ENCODE measurements at regions not wholly inside any gene's neighbourhood (a gene's known extent, or its start where the extent isn't known, plus 50 kb on each side); places are given as distances from the start of the nearest gene placed in this dataset.
"Not testable (repeated sequence)": the region's sequence is repeated elsewhere in the genome, so short reads cannot be mapped to it uniquely, and the experiment has no call there.

GRCh38 chr19:34871911-34872310, 54.8 kb upstream of the ZNF30 start:
- not testable (repeated sequence) for ATAC-seq (ENCODE audit: low read depth in 2 of 2); H3K4me3 Mint-ChIP-seq; H3K4me1 Mint-ChIP-seq; DNase-seq; H3K9me3 Mint-ChIP-seq; H3K36me3 Mint-ChIP-seq; H3K27ac Mint-ChIP-seq
- peaks cover 4 to 10% (median 10%) of the 10 kb centered on the region in 3 donors for H3K27me3 Mint-ChIP-seq

- Mint-ChIP-seq H3K27me3 (peaks cover 4 to 10% (median 7%) of the 10 kb centered on the region in 3 donors), H3K4me3 (peak overlapping the region in 1 of 8 donors; percentile 5)
- ATAC-seq (ENCODE audit: low read depth in 2 of 2) = no peak
These were observed 59.1 kb upstream of the ZNF30 start for GRCh38 chr19:34867631-34868030.

GRCh38 chr19:34865225-34865624, 61.5 kb upstream of the ZNF30 start:
- H3K36me3 Mint-ChIP-seq; H3K9me3 Mint-ChIP-seq; H3K4me3 Mint-ChIP-seq; H3K27ac Mint-ChIP-seq; ATAC-seq (ENCODE audit: low read depth in 2 of 2); DNase-seq; H3K4me1 Mint-ChIP-seq: not testable (repeated sequence)
- peaks cover 0 to 10% (median 4%) of the 10 kb centered on the region in 3 donors for H3K27me3 Mint-ChIP-seq

More at GRCh38 chr19:34867631-34868030, 59.1 kb upstream of the ZNF30 start:
- DNase-seq = no peak
- H3K27ac Mint-ChIP-seq = no peak overlapping the region
- H3K9me3 Mint-ChIP-seq = peaks cover 0 to 8% (median 2%) of the 10 kb centered on the region in 7 donors
- H3K4me1 Mint-ChIP-seq = no peaks in the 10 kb centered on the region
- no peaks in the 10 kb centered on the region for H3K36me3 Mint-ChIP-seq

- Mint-ChIP-seq H3K4me1 (peaks cover 11 to 30% (median 22%) of the 10 kb centered on the region in 3 donors), H3K4me3 (peak overlapping the region; percentile 83 to 98 (median 92)), H3K27ac (peak overlapping the region; percentile 53 to 93 (median 90))
- ATAC-seq (ENCODE audit: low read depth in 2 of 2) (peak; percentile 34 to 41), DNase-seq (peak; percentile 25)
- not testable (repeated sequence) for H3K27me3 Mint-ChIP-seq, H3K9me3 Mint-ChIP-seq, H3K36me3 Mint-ChIP-seq
These were observed 66.6 kb upstream of the ZNF30 start for GRCh38 chr19:34859823-34860736.

GRCh38 chr19:34859325-34859724, 67.4 kb upstream of the ZNF30 start:
- not testable (repeated sequence) for H3K36me3 Mint-ChIP-seq; H3K27me3 Mint-ChIP-seq; DNase-seq; H3K9me3 Mint-ChIP-seq; ATAC-seq (ENCODE audit: low read depth in 2 of 2)
- H3K27ac Mint-ChIP-seq = peak overlapping the region in 4 of 6 donors; percentile 53 to 88 (median 74)
- peaks cover 11 to 30% (median 22%) of the 10 kb centered on the region in 3 donors for H3K4me1 Mint-ChIP-seq
- H3K4me3 Mint-ChIP-seq = peak overlapping the region; percentile 83 to 98 (median 92)

- no peak for DNase-seq
- H3K4me1 Mint-ChIP-seq = peaks cover 20 to 45% (median 32%) of the 10 kb centered on the region in 3 donors
- no peak for ATAC-seq (ENCODE audit: low read depth in 2 of 2)
- no peaks in the 10 kb centered on the region for H3K27me3 Mint-ChIP-seq
- H3K9me3 Mint-ChIP-seq = peaks cover 0 to 2% (median 0%) of the 10 kb centered on the region in 7 donors
- no peak overlapping the region for H3K27ac Mint-ChIP-seq
- peaks cover 0 to 7% of the 10 kb centered on the region in 2 donors for H3K36me3 Mint-ChIP-seq
- H3K4me3 Mint-ChIP-seq = peak overlapping the region in 1 of 8 donors; percentile 54
These were observed 70.7 kb upstream of the ZNF30 start for GRCh38 chr19:34856052-34856451.

- DNase-seq = no peak
- H3K4me1 Mint-ChIP-seq = peaks cover 12 to 29% (median 14%) of the 10 kb centered on the region in 3 donors
- peaks cover 2 to 9% of the 10 kb centered on the region in 2 donors for H3K36me3 Mint-ChIP-seq
- H3K27ac Mint-ChIP-seq = no peak overlapping the region
- peaks cover 0 to 2% (median 0%) of the 10 kb centered on the region in 7 donors for H3K9me3 Mint-ChIP-seq
- no peaks in the 10 kb centered on the region for H3K27me3 Mint-ChIP-seq
- ATAC-seq (ENCODE audit: low read depth in 2 of 2) = no peak
- no peak overlapping the region for H3K4me3 Mint-ChIP-seq
These were observed 73.3 kb upstream of the ZNF30 start for GRCh38 chr19:34853369-34853768.

GRCh38 chr19:34852669-34853068, 74.0 kb upstream of the ZNF30 start:
- DNase-seq = no peak
- Mint-ChIP-seq H3K9me3 (peaks cover 0 to 2% (median 0%) of the 10 kb centered on the region in 7 donors), H3K36me3 (peaks cover 1 to 10% of the 10 kb centered on the region in 2 donors), H3K27ac (no peak overlapping the region), H3K4me1 (peaks cover 10 to 26% (median 14%) of the 10 kb centered on the region in 3 donors), H3K4me3 (no peak overlapping the region), H3K27me3 (no peaks in the 10 kb centered on the region)
- no peak for ATAC-seq (ENCODE audit: low read depth in 2 of 2)

- no peak for DNase-seq
These were observed 75.4 kb upstream of the ZNF30 start for GRCh38 chr19:34851277-34851804.

GRCh38 chr19:34847393-34847792, 74.4 kb upstream of the ZNF599 start:
- ATAC-seq (ENCODE audit: low read depth in 2 of 2) (no peak), DNase-seq (no peak)
- peaks cover 13 to 21% of the 10 kb centered on the region in 2 donors for H3K36me3 Mint-ChIP-seq
- peaks cover 9 to 12% (median 11%) of the 10 kb centered on the region in 3 donors for H3K4me1 Mint-ChIP-seq
- H3K27ac Mint-ChIP-seq = no peak overlapping the region
- H3K27me3 Mint-ChIP-seq = no peaks in the 10 kb centered on the region
- H3K9me3 Mint-ChIP-seq = no peaks in the 10 kb centered on the region
- no peak overlapping the region for H3K4me3 Mint-ChIP-seq

More at GRCh38 chr19:34851277-34851804, 75.4 kb upstream of the ZNF30 start:
- peaks cover 17 to 24% (median 18%) of the 10 kb centered on the region in 3 donors for H3K4me1 Mint-ChIP-seq
- peaks cover 13 to 21% of the 10 kb centered on the region in 2 donors for H3K36me3 Mint-ChIP-seq
- H3K27me3 Mint-ChIP-seq = no peaks in the 10 kb centered on the region
- H3K9me3 Mint-ChIP-seq = no peaks in the 10 kb centered on the region
- H3K4me3 Mint-ChIP-seq = no peak overlapping the region
- peak overlapping the region in 1 of 6 donors; percentile 15 for H3K27ac Mint-ChIP-seq
- no peak for ATAC-seq (ENCODE audit: low read depth in 2 of 2)

GRCh38 chr19:34844277-34844676, 71.3 kb upstream of the ZNF599 start:
- no peaks in the 10 kb centered on the region for H3K9me3 Mint-ChIP-seq
- DNase-seq (no peak), ATAC-seq (ENCODE audit: low read depth in 2 of 2) (no peak)
- no peak overlapping the region for H3K4me3 Mint-ChIP-seq
- peaks cover 8 to 10% (median 9%) of the 10 kb centered on the region in 3 donors for H3K4me1 Mint-ChIP-seq
- H3K27me3 Mint-ChIP-seq = no peaks in the 10 kb centered on the region
- no peak overlapping the region for H3K27ac Mint-ChIP-seq
- H3K36me3 Mint-ChIP-seq = peaks cover 12 to 13% of the 10 kb centered on the region in 2 donors

GRCh38 chr19:34841780-34842179, 68.8 kb upstream of the ZNF599 start:
- Mint-ChIP-seq H3K36me3 (peaks cover 3% of the 10 kb centered on the region in 2 donors), H3K4me3 (peak overlapping the region in 1 of 8 donors; percentile 31), H3K27me3 (peaks cover 9 to 23% (median 12%) of the 10 kb centered on the region in 3 donors), H3K9me3 (peaks cover 0 to 2% (median 0%) of the 10 kb centered on the region in 7 donors), H3K4me1 (peaks cover 9 to 12% (median 9%) of the 10 kb centered on the region in 3 donors), H3K27ac (no peak overlapping the region)
- DNase-seq (no peak), ATAC-seq (ENCODE audit: low read depth in 2 of 2) (no peak)

- H3K27me3 Mint-ChIP-seq = peaks cover 23 to 35% (median 33%) of the 10 kb centered on the region in 3 donors
- ATAC-seq (ENCODE audit: low read depth in 2 of 2) (peak in 1 of 2 donors; percentile 38), DNase-seq (no peak)
- peak overlapping the region in 3 of 8 donors; percentile 54 to 77 (median 75) for H3K4me3 Mint-ChIP-seq
- peak overlapping the region in 2 of 6 donors; percentile 78 to 85 for H3K27ac Mint-ChIP-seq
- H3K36me3 Mint-ChIP-seq = no peaks in the 10 kb centered on the region
- H3K9me3 Mint-ChIP-seq = peaks cover 0 to 2% (median 0%) of the 10 kb centered on the region in 7 donors
- peaks cover 9 to 12% (median 9%) of the 10 kb centered on the region in 3 donors for H3K4me1 Mint-ChIP-seq
These were observed 65.9 kb upstream of the ZNF599 start for GRCh38 chr19:34838753-34839431.

All from naive B cell (primary cell).